Loucy (cell line): ENCODE measurements at regions not wholly inside any gene's neighbourhood (a gene's known extent, or its start where the extent isn't known, plus 50 kb on each side); places are given as distances from the start of the nearest gene placed in this dataset.

Source experiments
- CTCF ChIP-seq: fragments of 200-600 bp; sonication (generic); conservative IDR thresholded peaks from 2 replicates; pipeline ENCODE4 v1.5.1; 2014; ENCODE audit warnings: mild to moderate bottlenecking, antibody characterized with exemption, low read length
- EZH2phosphoT487 ChIP-seq: fragments of 200-600 bp; IDR thresholded peaks from 2 replicates; pipeline ENCODE4 v1.6.1; 2018; ENCODE audit warnings: antibody characterized with exemption, mild to moderate bottlenecking, moderate library complexity, borderline replicate concordance

GRCh38 chr1:199946305-199947155 is 81.0 kb upstream of the NR5A2 start:
- no peak for TF ChIP-seq CTCF
- TF ChIP-seq EZH2phosphoT487: no peak
